ENCODE measurements at regions not wholly inside any gene's neighbourhood (a gene's known extent, or its start where the extent isn't known, plus 50 kb on each side); places are given as distances from the start of the nearest gene placed in this dataset.

DNA sequence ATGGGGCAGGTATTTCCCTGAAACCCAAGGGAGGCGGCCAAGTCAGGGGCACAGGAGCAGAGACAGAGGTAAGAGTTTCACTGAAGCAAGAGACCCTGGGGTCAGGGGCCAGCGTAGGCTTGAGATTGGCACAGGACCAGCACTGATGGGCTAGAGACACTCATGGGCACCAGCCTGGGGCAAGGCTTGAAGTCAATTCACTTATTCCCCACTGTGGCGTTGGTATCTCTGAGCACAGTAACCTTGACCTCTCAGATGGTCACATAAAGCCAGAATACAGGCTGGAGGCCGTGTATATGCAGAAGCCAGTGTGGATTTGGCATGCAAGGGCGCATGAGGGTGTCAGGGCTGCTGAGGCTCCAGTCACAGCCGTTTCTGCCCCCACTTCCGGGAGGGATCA lies 173.5 kb upstream of the GPR12 start:
- no peak overlapping the region for H3K4me3 ChIP-seq (ENCODE audit: low read depth, low read length)
- TF ChIP-seq, protein P1, sequence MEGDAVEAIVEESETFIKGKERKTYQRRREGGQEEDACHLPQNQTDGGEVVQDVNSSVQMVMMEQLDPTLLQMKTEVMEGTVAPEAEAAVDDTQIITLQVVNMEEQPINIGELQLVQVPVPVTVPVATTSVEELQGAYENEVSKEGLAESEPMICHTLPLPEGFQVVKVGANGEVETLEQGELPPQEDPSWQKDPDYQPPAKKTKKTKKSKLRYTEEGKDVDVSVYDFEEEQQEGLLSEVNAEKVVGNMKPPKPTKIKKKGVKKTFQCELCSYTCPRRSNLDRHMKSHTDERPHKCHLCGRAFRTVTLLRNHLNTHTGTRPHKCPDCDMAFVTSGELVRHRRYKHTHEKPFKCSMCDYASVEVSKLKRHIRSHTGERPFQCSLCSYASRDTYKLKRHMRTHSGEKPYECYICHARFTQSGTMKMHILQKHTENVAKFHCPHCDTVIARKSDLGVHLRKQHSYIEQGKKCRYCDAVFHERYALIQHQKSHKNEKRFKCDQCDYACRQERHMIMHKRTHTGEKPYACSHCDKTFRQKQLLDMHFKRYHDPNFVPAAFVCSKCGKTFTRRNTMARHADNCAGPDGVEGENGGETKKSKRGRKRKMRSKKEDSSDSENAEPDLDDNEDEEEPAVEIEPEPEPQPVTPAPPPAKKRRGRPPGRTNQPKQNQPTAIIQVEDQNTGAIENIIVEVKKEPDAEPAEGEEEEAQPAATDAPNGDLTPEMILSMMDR (conservative IDR thresholded peaks at IDR 0.05; ENCODE audit: low read depth, low read length): no peak
- no peak for DNase-seq (ENCODE audit: low read depth)

DNA sequence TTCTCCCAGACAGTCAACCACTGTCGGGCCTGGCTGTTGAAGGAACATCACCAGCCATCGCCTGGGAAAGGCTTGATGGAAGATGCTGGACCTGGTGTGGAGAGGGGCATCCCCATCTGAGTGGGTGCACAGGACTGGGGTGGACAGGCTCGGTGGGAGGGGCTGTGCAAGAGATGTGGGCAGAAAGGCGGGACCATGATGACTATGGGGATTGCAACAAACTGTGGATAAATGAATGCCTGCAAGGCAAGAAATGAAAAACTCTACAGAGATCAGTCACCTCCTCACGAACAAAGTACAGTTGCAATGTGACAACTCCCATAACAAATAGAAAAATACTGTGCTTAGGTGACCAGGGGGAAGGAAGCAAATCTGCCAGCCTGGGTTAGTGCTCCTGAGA lies 171.9 kb upstream of the GPR12 start:
- DNase-seq (ENCODE audit: low read depth): no peak
- TF ChIP-seq, protein P1 (conservative IDR thresholded peaks at IDR 0.05; ENCODE audit: low read depth, low read length): no peak
- H3K4me3 ChIP-seq (ENCODE audit: low read depth, low read length): no peak overlapping the region

DNA sequence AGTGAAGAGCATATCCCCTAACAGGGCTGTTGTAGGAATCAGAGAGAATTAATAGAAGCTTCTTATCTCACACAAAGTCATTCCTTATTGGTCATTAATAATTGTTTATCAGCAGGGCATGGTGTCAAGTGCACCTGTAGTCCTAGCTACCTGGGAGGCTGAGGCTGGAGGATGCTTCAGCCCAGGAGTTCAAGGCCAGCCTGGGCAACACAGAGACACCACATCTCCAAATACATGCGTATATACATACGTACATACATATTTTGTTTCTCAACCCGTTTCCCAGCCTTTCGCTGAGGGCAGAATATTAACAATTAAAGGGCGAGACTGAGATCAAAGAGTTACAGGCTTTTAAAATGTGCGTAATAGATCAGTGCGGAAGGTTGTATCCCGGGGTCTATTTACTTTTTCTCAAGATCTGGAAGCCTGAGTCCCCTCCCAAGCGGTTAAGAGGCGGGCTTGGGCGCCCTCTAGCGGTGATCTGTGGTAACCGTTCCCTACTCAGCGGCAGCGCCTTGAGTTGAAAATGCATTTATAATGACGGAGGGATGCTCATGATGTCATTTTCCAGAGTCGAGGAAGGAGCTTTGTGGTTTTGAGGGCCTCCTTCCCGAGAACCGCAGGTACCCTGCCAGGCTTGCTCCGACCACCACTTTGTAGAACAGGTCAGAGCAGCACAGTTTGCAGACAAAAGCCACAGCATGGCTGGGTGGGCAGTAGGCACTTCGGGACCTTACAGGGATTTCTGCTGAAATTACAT lies 169.6 kb upstream of the GPR12 start:
- no peak for DNase-seq (ENCODE audit: low read depth)
- H3K4me3 ChIP-seq (ENCODE audit: low read depth, low read length): no peak overlapping the region
- TF ChIP-seq, protein P1 (conservative IDR thresholded peaks at IDR 0.05; ENCODE audit: low read depth, low read length): peak; percentile 97

DNA sequence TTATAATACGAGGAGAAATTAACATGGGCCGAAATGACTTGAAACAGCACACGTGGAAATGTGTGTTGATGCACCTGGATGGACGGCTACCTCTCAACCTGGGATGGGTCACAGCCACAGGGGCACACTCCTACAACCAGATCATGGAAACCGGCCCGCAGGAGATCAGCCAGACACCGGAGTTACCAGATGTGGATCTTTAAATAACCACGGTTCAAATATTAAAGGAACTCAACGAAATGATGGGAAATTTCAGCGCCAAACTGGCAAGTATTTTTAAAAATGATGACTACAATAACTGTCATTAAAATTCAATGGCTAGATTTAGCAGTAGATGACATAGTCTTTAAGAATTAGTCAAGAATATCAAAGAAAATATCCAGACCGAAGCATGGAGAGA lies 166.9 kb upstream of the GPR12 start:
- TF ChIP-seq, protein P1 (conservative IDR thresholded peaks at IDR 0.05; ENCODE audit: low read depth, low read length): no peak
- no peak for DNase-seq (ENCODE audit: low read depth)
- no peak overlapping the region for H3K4me3 ChIP-seq (ENCODE audit: low read depth, low read length)

GRCh38 chr13:26926371-26926770 lies 165.8 kb upstream of the GPR12 start:
- no peak for DNase-seq (ENCODE audit: low read depth)
- H3K4me3 ChIP-seq (ENCODE audit: low read depth, low read length): no peak overlapping the region
- TF ChIP-seq, protein P1 (conservative IDR thresholded peaks at IDR 0.05; ENCODE audit: low read depth, low read length): no peak

- H3K4me3 ChIP-seq (ENCODE audit: low read depth, low read length): no peak overlapping the region
- TF ChIP-seq, protein P1 (conservative IDR thresholded peaks at IDR 0.05; ENCODE audit: low read depth, low read length): no peak
- DNase-seq (ENCODE audit: low read depth): no peak
Observed at GRCh38 chr13:26923824-26924605, 163.4 kb upstream of the GPR12 start.

Data from epithelial cell of proximal tubule (primary cell).